Progenitor cell of endocrine pancreas (in vitro differentiated cells): ENCODE measurements at regions not wholly inside any gene's neighbourhood (a gene's known extent, or its start where the extent isn't known, plus 50 kb on each side); places are given as distances from the start of the nearest gene placed in this dataset.
A peak's percentile ranks its signal among the peaks of the same experiment; 100 is the strongest.
"Not testable (repeated sequence)": the region's sequence is repeated elsewhere in the genome, so short reads cannot be mapped to it uniquely, and the experiment has no call there.

Source experiments
- DNase-seq: peaks from one replicate; pipeline ENCODE4 v3.0.0; 2021; ENCODE audit warnings: low spot score; ENCODE audit not compliant: unreplicated experiment
- H3K27ac Mint-ChIP-seq: 2 replicates; pipeline ENCODE4 v1.8.0; 2021; ENCODE audit warnings: mild to moderate bottlenecking, moderate library complexity, mixed read lengths
- H3K27me3 Mint-ChIP-seq: 2 replicates; pipeline ENCODE4 v1.8.0; 2021; ENCODE audit warnings: mixed read lengths
- H3K36me3 Mint-ChIP-seq: 2 replicates; pipeline ENCODE4 v1.8.0; 2022; ENCODE audit warnings: mixed read lengths; ENCODE audit not compliant: insufficient read depth
- H3K4me1 Mint-ChIP-seq: 2 replicates; pipeline ENCODE4 v1.8.0; 2021; ENCODE audit warnings: low read depth, mixed read lengths
- H3K4me3 Mint-ChIP-seq: 2 replicates; pipeline ENCODE4 v1.8.0; 2021; ENCODE audit warnings: low read depth, mild to moderate bottlenecking, moderate library complexity, mixed read lengths
- H3K9me3 Mint-ChIP-seq: 2 replicates; pipeline ENCODE4 v1.8.0; 2021; ENCODE audit warnings: low read depth, mixed read lengths

- H3K27ac Mint-ChIP-seq, H3K4me3 Mint-ChIP-seq, H3K27me3 Mint-ChIP-seq, H3K4me1 Mint-ChIP-seq, H3K9me3 Mint-ChIP-seq, DNase-seq, H3K36me3 Mint-ChIP-seq: not testable (repeated sequence)
These were observed 109.6 kb upstream of the NBPF9 start for GRCh38 chr1:149212946-149213345.

- not testable (repeated sequence) for H3K36me3 Mint-ChIP-seq, DNase-seq, H3K27ac Mint-ChIP-seq, H3K27me3 Mint-ChIP-seq, H3K4me1 Mint-ChIP-seq, H3K4me3 Mint-ChIP-seq, H3K9me3 Mint-ChIP-seq
These were observed 110.3 kb upstream of the NBPF9 start for GRCh38 chr1:149213673-149214072.

- not testable (repeated sequence) for H3K27me3 Mint-ChIP-seq, H3K4me1 Mint-ChIP-seq, H3K4me3 Mint-ChIP-seq, DNase-seq, H3K9me3 Mint-ChIP-seq, H3K27ac Mint-ChIP-seq, H3K36me3 Mint-ChIP-seq
These were observed 115.0 kb upstream of the NBPF9 start for GRCh38 chr1:149218080-149218988.

- not testable (repeated sequence) for H3K36me3 Mint-ChIP-seq, H3K9me3 Mint-ChIP-seq, H3K27ac Mint-ChIP-seq, H3K4me3 Mint-ChIP-seq, H3K27me3 Mint-ChIP-seq, DNase-seq, H3K4me1 Mint-ChIP-seq
These were observed 116.2 kb upstream of the NBPF9 start for GRCh38 chr1:149219539-149219938.

GRCh38 chr1:149220463-149221074 lies 117.2 kb upstream of the NBPF9 start:
- not testable (repeated sequence) for H3K27me3 Mint-ChIP-seq, H3K4me1 Mint-ChIP-seq, H3K27ac Mint-ChIP-seq, H3K9me3 Mint-ChIP-seq, DNase-seq, H3K36me3 Mint-ChIP-seq, H3K4me3 Mint-ChIP-seq

GRCh38 chr1:149227933-149228665 lies 124.7 kb upstream of the NBPF9 start:
- not testable (repeated sequence) for H3K9me3 Mint-ChIP-seq, H3K4me1 Mint-ChIP-seq, H3K27me3 Mint-ChIP-seq

GRCh38 chr1:149228672-149229585 lies 125.6 kb upstream of the NBPF9 start:
- not testable (repeated sequence) for H3K27ac Mint-ChIP-seq, H3K27me3 Mint-ChIP-seq, H3K36me3 Mint-ChIP-seq, H3K4me3 Mint-ChIP-seq, H3K4me1 Mint-ChIP-seq, DNase-seq, H3K9me3 Mint-ChIP-seq

More at GRCh38 chr1:149227933-149228665, 124.7 kb upstream of the NBPF9 start:
- not testable (repeated sequence) for DNase-seq, H3K36me3 Mint-ChIP-seq, H3K4me3 Mint-ChIP-seq
- H3K27ac Mint-ChIP-seq = peak overlapping the region; percentile 85

- DNase-seq, H3K36me3 Mint-ChIP-seq, H3K9me3 Mint-ChIP-seq, H3K27ac Mint-ChIP-seq, H3K27me3 Mint-ChIP-seq, H3K4me3 Mint-ChIP-seq, H3K4me1 Mint-ChIP-seq: not testable (repeated sequence)
These were observed 126.5 kb upstream of the NBPF9 start for GRCh38 chr1:149229813-149230212.

GRCh38 chr1:149234926-149235914 lies 131.9 kb upstream of the NBPF9 start:
- not testable (repeated sequence) for H3K9me3 Mint-ChIP-seq, DNase-seq, H3K27me3 Mint-ChIP-seq, H3K4me3 Mint-ChIP-seq, H3K27ac Mint-ChIP-seq, H3K36me3 Mint-ChIP-seq, H3K4me1 Mint-ChIP-seq

GRCh38 chr1:149237515-149237914 lies 134.2 kb upstream of the NBPF9 start:
- not testable (repeated sequence) for H3K36me3 Mint-ChIP-seq, H3K27me3 Mint-ChIP-seq, H3K9me3 Mint-ChIP-seq, H3K27ac Mint-ChIP-seq, H3K4me1 Mint-ChIP-seq, H3K4me3 Mint-ChIP-seq, DNase-seq

GRCh38 chr1:149239897-149240508 lies 136.7 kb upstream of the NBPF9 start:
- DNase-seq, H3K9me3 Mint-ChIP-seq, H3K27me3 Mint-ChIP-seq, H3K27ac Mint-ChIP-seq, H3K36me3 Mint-ChIP-seq, H3K4me3 Mint-ChIP-seq, H3K4me1 Mint-ChIP-seq: not testable (repeated sequence)
